OCI-LY3 (cell line): ENCODE measurements at regions not wholly inside any gene's neighbourhood (a gene's known extent, or its start where the extent isn't known, plus 50 kb on each side); places are given as distances from the start of the nearest gene placed in this dataset.

Source experiments
- H2AFZ ChIP-seq: fragments of 200-600, 300-600 bp; shearing (Covaris generic); 2 replicates; pipeline ENCODE4 v1.6.0; 2014; ENCODE audit warnings: antibody characterized with exemption, low read depth, low read length
- H3K27ac ChIP-seq: fragments of 200-600, 300-600 bp; sonication (generic); 2 replicates; pipeline ENCODE4 v1.5.1; 2014; ENCODE audit warnings: mild to moderate bottlenecking, low read length, moderate library complexity, mixed read lengths
- H3K27me3 ChIP-seq: fragments of 200-600, 300-600 bp; sonication (generic); 2 replicates; pipeline ENCODE4 v1.6.1; 2014; ENCODE audit warnings: low read depth, low read length, mixed read lengths
- H3K36me3 ChIP-seq: fragments of 200-600, 300-600 bp; sonication (generic); replicated peaks from 2 replicates; pipeline ENCODE3; 2014; ENCODE audit warnings: low read depth, low read length, mixed read lengths
- H3K4me1 ChIP-seq: fragments of 300-600, 200-600 bp; sonication (generic); 2 replicates; pipeline ENCODE4 v1.6.1; 2014; ENCODE audit warnings: low read length, mixed read lengths
- H3K4me2 ChIP-seq: fragments of 200-600, 300-600 bp; sonication (generic); 2 replicates; pipeline ENCODE4 v1.6.1; 2014; ENCODE audit warnings: low read length, mixed read lengths
- H3K4me3 ChIP-seq: fragments of 300-600, 200-600 bp; sonication (generic); 2 replicates; pipeline ENCODE4 v1.5.1; 2014; ENCODE audit warnings: antibody characterized with exemption, mild to moderate bottlenecking, low read length, moderate library complexity
- H3K79me2 ChIP-seq: fragments of 300-600, 200-600 bp; shearing (Covaris generic); 2 replicates; pipeline ENCODE4 v1.6.1; 2014; ENCODE audit warnings: mild to moderate bottlenecking, low read length, mixed read lengths
- H3K9ac ChIP-seq: fragments of 300-600, 200-600 bp; shearing (Covaris generic); 2 replicates; pipeline ENCODE4 v1.6.0; 2014; ENCODE audit warnings: mild to moderate bottlenecking, low read length, moderate library complexity
- H3K9me3 ChIP-seq: fragments of 200-600, 300-600 bp; shearing (Covaris generic); 2 replicates; pipeline ENCODE4 v1.6.1; 2014; ENCODE audit warnings: low read length, mixed read lengths; ENCODE audit not compliant: insufficient read depth
- H4K20me1 ChIP-seq: fragments of 200-600, 300-600 bp; sonication (generic); 2 replicates; pipeline ENCODE4 v1.6.1; 2016; ENCODE audit warnings: low read length, mixed read lengths; ENCODE audit not compliant: insufficient read depth
- EZH2phosphoT487 ChIP-seq: fragments of 200-600 bp; shearing (Covaris generic); IDR thresholded peaks from 2 replicates; pipeline ENCODE4 v1.6.1; 2018; ENCODE audit warnings: antibody characterized with exemption, mixed run types, low read depth
- TF ChIP-seq, protein P1 (sequence below): fragments of 200-600, 300-600 bp; sonication (generic); IDR thresholded peaks from 2 replicates; pipeline ENCODE4 v1.5.1; 2014; ENCODE audit warnings: antibody characterized with exemption, low read length, low read depth

DNA sequence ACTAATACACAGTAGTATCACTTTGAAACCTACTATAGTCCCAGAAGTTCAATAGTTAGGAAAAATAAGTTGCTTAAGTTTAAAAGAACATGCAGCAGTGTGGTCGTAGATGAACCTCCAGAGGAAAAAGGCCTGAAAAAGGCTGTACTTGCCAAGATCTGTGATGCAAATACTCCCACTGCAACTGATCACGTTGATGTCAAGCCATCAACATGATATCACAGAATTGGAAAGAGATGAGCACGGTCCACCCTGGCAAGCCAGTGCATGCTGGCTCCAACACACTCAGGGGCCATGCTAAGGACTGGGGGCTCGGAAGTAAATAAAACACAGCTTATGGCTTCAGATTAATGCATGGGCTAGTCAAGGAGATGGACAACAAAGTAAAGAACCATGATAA is 71.8 kb upstream of the LRCH1 start:
- no peak for TF ChIP-seq EZH2phosphoT487
- TF ChIP-seq, protein P1, sequence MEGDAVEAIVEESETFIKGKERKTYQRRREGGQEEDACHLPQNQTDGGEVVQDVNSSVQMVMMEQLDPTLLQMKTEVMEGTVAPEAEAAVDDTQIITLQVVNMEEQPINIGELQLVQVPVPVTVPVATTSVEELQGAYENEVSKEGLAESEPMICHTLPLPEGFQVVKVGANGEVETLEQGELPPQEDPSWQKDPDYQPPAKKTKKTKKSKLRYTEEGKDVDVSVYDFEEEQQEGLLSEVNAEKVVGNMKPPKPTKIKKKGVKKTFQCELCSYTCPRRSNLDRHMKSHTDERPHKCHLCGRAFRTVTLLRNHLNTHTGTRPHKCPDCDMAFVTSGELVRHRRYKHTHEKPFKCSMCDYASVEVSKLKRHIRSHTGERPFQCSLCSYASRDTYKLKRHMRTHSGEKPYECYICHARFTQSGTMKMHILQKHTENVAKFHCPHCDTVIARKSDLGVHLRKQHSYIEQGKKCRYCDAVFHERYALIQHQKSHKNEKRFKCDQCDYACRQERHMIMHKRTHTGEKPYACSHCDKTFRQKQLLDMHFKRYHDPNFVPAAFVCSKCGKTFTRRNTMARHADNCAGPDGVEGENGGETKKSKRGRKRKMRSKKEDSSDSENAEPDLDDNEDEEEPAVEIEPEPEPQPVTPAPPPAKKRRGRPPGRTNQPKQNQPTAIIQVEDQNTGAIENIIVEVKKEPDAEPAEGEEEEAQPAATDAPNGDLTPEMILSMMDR: no peak
- H3K4me1 ChIP-seq: no peaks in the 10 kb centered on the region
- no peak overlapping the region for H3K4me3 ChIP-seq
- H3K79me2 ChIP-seq: no peaks in the 10 kb centered on the region
- H4K20me1 ChIP-seq: no peaks in the 10 kb centered on the region
- peaks cover 16% of the 10 kb centered on the region for H3K36me3 ChIP-seq
- H2AFZ ChIP-seq: no peak overlapping the region
- H3K4me2 ChIP-seq: no peak overlapping the region
- no peak overlapping the region for H3K27ac ChIP-seq
- H3K9ac ChIP-seq: no peak overlapping the region
- H3K27me3 ChIP-seq: no peaks in the 10 kb centered on the region
- peaks cover 38% of the 10 kb centered on the region for H3K9me3 ChIP-seq

DNA sequence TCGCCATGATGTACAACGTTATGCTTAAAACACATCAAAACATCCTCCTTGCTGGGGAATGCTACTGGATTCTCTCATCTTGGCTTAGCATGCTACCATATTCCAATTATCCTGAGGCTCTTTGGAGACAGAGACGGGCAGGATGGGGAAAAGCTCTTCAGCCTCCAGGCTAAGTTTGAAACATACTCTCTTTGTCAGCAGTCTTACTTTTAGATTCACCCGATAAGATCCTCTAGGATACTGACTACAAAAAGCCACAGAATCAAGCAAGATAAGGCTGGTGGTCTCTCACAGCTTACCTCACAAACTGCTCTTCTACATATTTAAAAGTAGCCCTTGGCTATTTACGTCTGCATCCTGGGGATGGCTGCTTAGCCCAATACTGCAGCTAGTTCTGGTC is 72.8 kb upstream of the LRCH1 start:
- H3K4me3 ChIP-seq: no peak overlapping the region
- H2AFZ ChIP-seq: no peak overlapping the region
- TF ChIP-seq, protein P1: no peak
- TF ChIP-seq EZH2phosphoT487: no peak
- no peaks in the 10 kb centered on the region for H3K27me3 ChIP-seq
- no peak overlapping the region for H3K9ac ChIP-seq
- H3K79me2 ChIP-seq: no peaks in the 10 kb centered on the region
- peaks cover 30% of the 10 kb centered on the region for H3K9me3 ChIP-seq
- H3K4me2 ChIP-seq: no peak overlapping the region
- H4K20me1 ChIP-seq: no peaks in the 10 kb centered on the region
- H3K36me3 ChIP-seq: peaks cover 12% of the 10 kb centered on the region
- no peak overlapping the region for H3K27ac ChIP-seq
- H3K4me1 ChIP-seq: no peaks in the 10 kb centered on the region

DNA sequence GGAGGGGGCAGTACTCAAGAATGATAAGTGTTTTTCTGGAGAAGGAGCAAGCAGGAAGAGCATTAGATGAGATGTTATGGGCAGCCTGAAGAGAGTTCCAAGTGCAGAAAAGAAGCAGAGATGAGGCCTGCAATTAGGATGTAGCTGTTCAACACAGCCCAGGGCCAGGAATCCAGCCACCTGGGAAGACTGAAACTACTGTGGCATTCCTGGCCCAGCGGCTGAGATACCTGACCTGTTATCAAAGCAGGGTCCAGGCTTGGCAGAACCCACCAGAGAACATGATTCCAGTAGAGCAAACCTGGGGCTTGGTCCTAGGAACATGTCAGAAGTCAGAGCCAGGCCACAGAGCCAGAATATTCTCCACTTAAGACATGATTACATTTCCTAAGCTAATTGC is 73.3 kb upstream of the LRCH1 start:
- Histone ChIP-seq H3K9me3 (peaks cover 26% of the 10 kb centered on the region; the same call in 1 of the 2 replicates), H2AFZ (no peak overlapping the region), H3K4me1 (no peaks in the 10 kb centered on the region), H3K4me2 (no peak overlapping the region), H3K36me3 (peaks cover 9% of the 10 kb centered on the region), H4K20me1 (no peaks in the 10 kb centered on the region), H3K27ac (no peak overlapping the region), H3K9ac (no peak overlapping the region), H3K27me3 (no peaks in the 10 kb centered on the region), H3K4me3 (no peak overlapping the region), H3K79me2 (no peaks in the 10 kb centered on the region)
- no peak for TF ChIP-seq EZH2phosphoT487
- TF ChIP-seq, protein P1: no peak

DNA sequence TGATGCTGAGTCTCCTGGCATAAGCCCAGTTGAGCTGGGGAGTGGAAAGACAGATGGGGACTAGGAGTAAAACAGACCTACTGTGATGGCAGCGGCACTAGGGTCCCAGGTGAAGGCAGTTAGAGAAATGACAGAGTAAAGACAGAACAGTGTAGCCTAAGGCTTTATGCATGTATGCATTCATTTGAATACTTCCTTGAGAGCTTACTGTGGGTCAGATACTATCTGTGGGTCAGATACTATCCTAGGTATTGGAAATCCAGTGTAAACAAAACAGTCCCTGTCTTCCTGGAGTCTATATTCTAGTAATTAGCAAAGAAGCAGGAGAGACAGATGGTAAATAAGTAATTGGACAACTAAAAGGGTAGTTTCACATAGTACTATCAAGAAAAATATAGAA is 73.7 kb upstream of the LRCH1 start:
- no peak overlapping the region for H3K4me2 ChIP-seq
- H3K36me3 ChIP-seq: peaks cover 9% of the 10 kb centered on the region
- no peak overlapping the region for H3K27ac ChIP-seq
- no peak for TF ChIP-seq EZH2phosphoT487
- TF ChIP-seq, protein P1: no peak
- H2AFZ ChIP-seq: no peak overlapping the region
- H3K9ac ChIP-seq: no peak overlapping the region
- H3K9me3 ChIP-seq: peaks cover 22% of the 10 kb centered on the region; the same call in 1 of the 2 replicates
- no peaks in the 10 kb centered on the region for H3K27me3 ChIP-seq
- no peak overlapping the region for H3K4me3 ChIP-seq
- no peaks in the 10 kb centered on the region for H3K79me2 ChIP-seq
- no peaks in the 10 kb centered on the region for H4K20me1 ChIP-seq
- no peaks in the 10 kb centered on the region for H3K4me1 ChIP-seq
